Prostate gland (tissue), 2 donors: ENCODE measurements at regions not wholly inside any gene's neighbourhood (a gene's known extent, or its start where the extent isn't known, plus 50 kb on each side); places are given as distances from the start of the nearest gene placed in this dataset.

Experiments used
- DNase-seq: peaks from one replicate; pipeline ENCODE4 v3.0.0-alpha.2; 2019; ENCODE audit warnings: low spot score
- H3K27ac ChIP-seq, 2 donors: fragments of 200-600 bp; sonication (generic); 2 replicates each; pipeline ENCODE4 v1.5.1; 2017 to 2019
- H3K27me3 ChIP-seq: fragments of 200-600 bp; sonication (generic); replicated peaks from 2 replicates; pipeline ENCODE4 v1.5.1; 2019; ENCODE audit not compliant: insufficient read depth
- H3K36me3 ChIP-seq, 2 donors: fragments of 200-600 bp; sonication (generic); 1 replicate in 1 of 2; 2 replicates in 1 of 2; pipeline versions ENCODE4 v1.5.1 to v1.8.1; 2017 to 2019
- H3K4me1 ChIP-seq: fragments of 200-600 bp; sonication (generic); replicated peaks from 2 replicates; pipeline ENCODE4 v1.5.1; 2019
- H3K4me3 ChIP-seq, 2 donors: fragments of 200-600 bp; sonication (generic); 2 replicates each; pipeline ENCODE4 v1.5.1; 2017 to 2019
- H3K9me3 ChIP-seq: fragments of 200-600 bp; sonication (generic); 2 replicates; pipeline ENCODE4 v1.5.1; 2017
- POLR2A ChIP-seq: fragments of 450-650 bp; IDR thresholded peaks from one replicate; pipeline ENCODE4 v1.6.1; 2016; ENCODE audit warnings: antibody characterized with exemption, mild to moderate bottlenecking
- POLR2AphosphoS5 ChIP-seq: sonication (generic); formaldehyde crosslinking; IDR thresholded peaks from one replicate; pipeline ENCODE4 v1.6.1; 2017; ENCODE audit warnings: antibody characterized with exemption
- WGBS: methylation state at CpG from one replicate; pipeline ENCODE4 v1.1.5; 2018; 5-methylcytosine and 5-hydroxymethylcytosine counted together
- intact Hi-C: fragments of 100-400 bp; cut with DNase I; formaldehyde crosslinking; loops from one replicate; pipeline ENCODE4 v1.14.2; 2022
- TF ChIP-seq, protein P1 (sequence below), 4 experiments: fragments of 200-600 bp in 2 of 4; fragments of 450-650 bp in 2 of 4; sonication (generic) in 2 of 4; IDR thresholded peaks; 1 replicate in 3 of 4; 2 replicates in 1 of 4; pipeline ENCODE4 v1.5.1; 2016 to 2019; ENCODE audit warnings: antibody characterized with exemption in 4 of 4, mild to moderate bottlenecking in 2 of 4, moderate library complexity in 2 of 4

DNA sequence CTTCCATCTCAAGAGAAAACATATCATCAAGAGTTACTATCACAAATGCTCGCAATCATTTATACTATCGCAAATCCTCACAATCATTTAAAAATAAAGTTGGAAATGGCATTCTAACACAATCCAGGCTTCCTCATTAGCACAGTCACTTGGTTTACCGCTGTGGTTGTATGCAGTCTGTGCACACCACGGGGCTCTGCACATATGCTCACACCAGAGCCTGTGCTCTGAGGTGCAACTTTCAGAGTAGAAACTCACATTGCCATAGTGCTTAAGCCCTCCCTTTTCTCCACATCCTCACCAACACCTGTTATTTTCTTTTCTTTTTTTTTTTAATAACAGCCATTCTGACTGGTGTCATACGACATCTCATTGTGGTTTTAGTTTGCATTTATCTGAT is 235.6 kb upstream of the KLF6 start:
- Histone ChIP-seq H3K27ac (no peak overlapping the region), H3K4me3 (no peak overlapping the region), H3K4me1 (no peaks in the 10 kb centered on the region), H3K27me3 (no peaks in the 10 kb centered on the region), H3K36me3 (no peaks in the 10 kb centered on the region), H3K9me3 (no peaks in the 10 kb centered on the region)
- no peak for TF ChIP-seq POLR2A
- no peak for TF ChIP-seq POLR2AphosphoS5
- TF ChIP-seq, protein P1, sequence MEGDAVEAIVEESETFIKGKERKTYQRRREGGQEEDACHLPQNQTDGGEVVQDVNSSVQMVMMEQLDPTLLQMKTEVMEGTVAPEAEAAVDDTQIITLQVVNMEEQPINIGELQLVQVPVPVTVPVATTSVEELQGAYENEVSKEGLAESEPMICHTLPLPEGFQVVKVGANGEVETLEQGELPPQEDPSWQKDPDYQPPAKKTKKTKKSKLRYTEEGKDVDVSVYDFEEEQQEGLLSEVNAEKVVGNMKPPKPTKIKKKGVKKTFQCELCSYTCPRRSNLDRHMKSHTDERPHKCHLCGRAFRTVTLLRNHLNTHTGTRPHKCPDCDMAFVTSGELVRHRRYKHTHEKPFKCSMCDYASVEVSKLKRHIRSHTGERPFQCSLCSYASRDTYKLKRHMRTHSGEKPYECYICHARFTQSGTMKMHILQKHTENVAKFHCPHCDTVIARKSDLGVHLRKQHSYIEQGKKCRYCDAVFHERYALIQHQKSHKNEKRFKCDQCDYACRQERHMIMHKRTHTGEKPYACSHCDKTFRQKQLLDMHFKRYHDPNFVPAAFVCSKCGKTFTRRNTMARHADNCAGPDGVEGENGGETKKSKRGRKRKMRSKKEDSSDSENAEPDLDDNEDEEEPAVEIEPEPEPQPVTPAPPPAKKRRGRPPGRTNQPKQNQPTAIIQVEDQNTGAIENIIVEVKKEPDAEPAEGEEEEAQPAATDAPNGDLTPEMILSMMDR (IDR thresholded peaks at IDR 0.05): no peak
- DNase-seq: no peak
- intact Hi-C loops: no loop called here
- WGBS: 92% methylated on average over 5 of the region's 5 CpGs

DNA sequence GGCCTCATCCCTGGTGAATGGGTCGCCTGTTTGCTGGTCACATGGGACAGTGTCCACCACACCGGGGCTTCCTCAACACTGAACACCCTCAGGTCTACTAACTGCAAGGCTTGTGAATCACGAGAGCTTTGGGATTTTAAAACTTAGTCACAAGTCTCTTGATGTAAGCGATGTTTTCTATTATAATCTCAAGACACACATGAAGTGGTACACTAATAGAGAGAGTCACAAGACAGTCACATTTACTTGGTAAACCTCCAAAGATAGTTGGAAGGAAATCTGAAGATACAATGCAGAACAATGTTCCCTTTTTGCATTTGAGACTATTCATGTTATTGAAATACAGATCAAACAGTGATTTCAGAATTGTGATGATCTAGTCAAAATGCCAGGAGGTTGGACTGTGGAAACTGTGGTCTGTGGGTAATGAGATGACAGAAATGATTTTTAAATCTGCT is 233.1 kb upstream of the KLF6 start:
- TF ChIP-seq POLR2AphosphoS5 (no peak), POLR2A (no peak)
- TF ChIP-seq, protein P1 (IDR thresholded peaks at IDR 0.05): no peak
- Histone ChIP-seq H3K9me3 (no peaks in the 10 kb centered on the region), H3K4me3 (no peak overlapping the region), H3K27ac (no peak overlapping the region), H3K4me1 (no peaks in the 10 kb centered on the region), H3K36me3 (no peaks in the 10 kb centered on the region), H3K27me3 (no peaks in the 10 kb centered on the region)
- WGBS: 95% methylated on average over 4 of the region's 4 CpGs
- no peak for DNase-seq
- intact Hi-C loops: no loop called here

DNA sequence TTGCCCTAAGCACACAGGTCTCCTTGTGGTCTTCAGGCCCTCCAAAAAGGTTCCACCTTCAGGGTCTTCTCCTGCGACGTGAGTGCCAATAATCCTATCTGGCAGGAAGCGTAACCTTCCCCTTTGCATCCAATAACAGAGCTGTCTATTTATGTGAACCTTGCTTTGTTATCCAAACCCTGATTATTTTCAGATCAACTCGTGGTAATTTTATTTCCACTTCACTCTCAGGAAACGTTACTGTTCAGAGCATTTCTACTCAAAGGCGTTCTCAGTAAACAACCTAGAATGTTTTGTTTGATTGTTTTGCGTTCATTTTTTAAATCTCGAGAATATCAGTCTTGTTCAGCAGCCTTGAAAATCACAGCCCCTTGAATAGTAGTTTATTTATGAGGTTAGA is 232.3 kb upstream of the KLF6 start:
- Histone ChIP-seq H3K4me3 (no peak overlapping the region), H3K27me3 (no peaks in the 10 kb centered on the region), H3K36me3 (no peaks in the 10 kb centered on the region), H3K9me3 (no peaks in the 10 kb centered on the region), H3K27ac (no peak overlapping the region), H3K4me1 (no peaks in the 10 kb centered on the region)
- WGBS: 82% methylated on average over 8 of the region's 8 CpGs
- DNase-seq: no peak
- intact Hi-C loops: no loop called here
- TF ChIP-seq POLR2A: no peak
- no peak for TF ChIP-seq POLR2AphosphoS5
- TF ChIP-seq, protein P1 (IDR thresholded peaks at IDR 0.05): no peak

DNA sequence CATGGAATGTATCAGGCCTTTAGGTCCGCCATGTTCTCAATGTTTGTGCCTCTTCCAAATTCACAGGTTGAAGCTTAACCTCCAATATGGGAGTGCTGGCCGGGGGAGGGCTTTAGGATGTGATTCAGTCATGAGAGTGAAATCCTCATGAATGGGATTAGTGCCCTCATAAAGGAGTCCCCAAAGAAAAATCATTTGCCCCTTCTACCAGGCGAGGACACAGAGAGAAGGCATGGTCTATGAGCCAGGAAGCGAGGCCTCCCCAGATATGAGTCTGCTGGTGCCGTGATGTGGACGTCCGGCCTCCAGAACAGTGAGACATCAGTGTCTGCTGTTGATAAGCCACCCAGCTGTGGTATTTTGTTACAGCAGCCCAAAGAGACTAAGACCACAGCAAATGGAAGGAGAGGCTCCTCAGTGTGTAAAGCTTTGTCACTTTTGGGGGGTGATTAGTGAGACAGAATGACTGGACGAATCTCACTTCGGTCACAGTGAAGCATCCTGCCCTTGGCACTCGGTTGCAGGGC is 231.3 kb upstream of the KLF6 start:
- TF ChIP-seq POLR2A (no peak), POLR2AphosphoS5 (no peak)
- TF ChIP-seq, protein P1 (IDR thresholded peaks at IDR 0.05): no peak
- H3K4me3 ChIP-seq: no peak overlapping the region
- no peak overlapping the region for H3K27ac ChIP-seq
- no peaks in the 10 kb centered on the region for H3K9me3 ChIP-seq
- H3K36me3 ChIP-seq: no peaks in the 10 kb centered on the region
- WGBS: 98% methylated on average over 10 of the region's 10 CpGs
- H3K4me1 ChIP-seq: no peaks in the 10 kb centered on the region
- H3K27me3 ChIP-seq: no peaks in the 10 kb centered on the region
- intact Hi-C loops: no loop called here
- DNase-seq: no peak

DNA sequence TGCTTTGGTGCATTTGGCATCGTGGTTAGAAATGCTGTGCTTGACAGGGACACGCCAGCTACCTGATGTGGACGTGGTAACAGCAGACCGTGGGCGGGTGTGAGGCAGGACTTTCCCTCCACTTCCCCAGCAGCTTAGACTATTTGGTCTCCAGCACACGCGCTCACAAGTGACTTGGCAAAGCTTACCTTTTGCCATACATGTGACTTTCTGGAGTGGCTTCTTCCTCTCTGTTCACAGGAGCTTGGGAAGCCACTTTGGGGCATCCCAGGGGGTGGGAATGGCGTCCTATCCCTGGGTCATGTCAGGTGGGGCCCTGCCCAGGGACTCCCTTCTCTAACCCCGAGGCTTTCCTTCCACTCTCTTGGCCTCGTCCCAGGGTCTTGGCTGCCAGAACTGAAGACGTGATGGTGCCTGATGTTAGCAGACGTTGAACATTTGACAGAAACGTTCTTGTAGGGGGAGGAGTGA is 228.7 kb upstream of the KLF6 start:
- TF ChIP-seq POLR2AphosphoS5 (no peak), POLR2A (no peak)
- TF ChIP-seq, protein P1 (IDR thresholded peaks at IDR 0.05): no peak
- intact Hi-C loops: no loop called here
- WGBS: 54% methylated on average over 13 of the region's 13 CpGs
- H3K36me3 ChIP-seq: no peaks in the 10 kb centered on the region
- no peak overlapping the region for H3K27ac ChIP-seq
- H3K4me1 ChIP-seq: no peaks in the 10 kb centered on the region
- H3K27me3 ChIP-seq: no peaks in the 10 kb centered on the region
- no peak for DNase-seq
- H3K4me3 ChIP-seq: no peak overlapping the region
- no peaks in the 10 kb centered on the region for H3K9me3 ChIP-seq
